ENCODE measurements at regions not wholly inside any gene's neighbourhood (a gene's known extent, or its start where the extent isn't known, plus 50 kb on each side); places are given as distances from the start of the nearest gene placed in this dataset.

DNA sequence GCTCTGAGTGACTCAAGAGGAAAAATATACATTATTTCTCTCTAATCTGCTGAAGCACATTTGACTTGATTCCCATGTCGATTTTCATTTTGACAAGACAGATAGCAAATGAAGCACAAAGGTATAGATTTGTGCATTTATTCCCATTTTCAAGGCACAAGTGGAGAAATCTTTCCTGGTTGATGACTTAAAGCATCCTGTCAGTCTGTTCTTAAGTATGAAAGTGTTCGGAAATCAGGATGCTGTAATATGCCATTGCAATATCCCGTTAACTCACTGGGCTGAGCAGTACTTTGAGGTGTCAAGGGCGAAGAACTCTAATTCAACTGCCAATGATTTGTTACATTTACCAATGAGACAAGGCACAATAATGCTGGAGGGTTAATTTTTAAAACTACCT, 185.2 kb upstream of the LRP1B start:
- ChIA-PET CTCF (no interaction called here), POLR2A (no interaction called here)
- H3K4me2 ChIP-seq (ENCODE audit: insufficient read depth, low read length): no peak overlapping the region
- H3K4me3 ChIP-seq (replicated peaks in 1 of 3; ENCODE audit: insufficient read depth in 1 of 3, low read depth in 1 of 3, low read length in 3 of 3): no peak overlapping the region
- H2AFZ ChIP-seq (ENCODE audit: low read depth, low read length): no peak overlapping the region
- TF ChIP-seq MYC (IDR thresholded peaks at IDR 0.05; ENCODE audit: low read depth, low read length) (no peak), FOS (IDR thresholded peaks at IDR 0.05; ENCODE audit: borderline replicate concordance, insufficient read depth, low read length) (no peak), POLR2A (IDR thresholded peaks at IDR 0.05; ENCODE audit: low read depth, low read length) (no peak), GATA2 (IDR thresholded peaks at IDR 0.05; ENCODE audit: insufficient read depth, insufficient read length, low read depth, low read length) (no peak), EZH2 (IDR thresholded peaks at IDR 0.05; ENCODE audit: borderline replicate concordance, low read depth, low read length, severe bottlenecking) (no peak), POLR2AphosphoS5 (IDR thresholded peaks at IDR 0.05; ENCODE audit: insufficient read depth, low read depth, low read length) (no peak), JUN (IDR thresholded peaks at IDR 0.05; ENCODE audit: borderline replicate concordance, insufficient read depth, insufficient read length, low read depth) (no peak)
- TF ChIP-seq, protein P1, sequence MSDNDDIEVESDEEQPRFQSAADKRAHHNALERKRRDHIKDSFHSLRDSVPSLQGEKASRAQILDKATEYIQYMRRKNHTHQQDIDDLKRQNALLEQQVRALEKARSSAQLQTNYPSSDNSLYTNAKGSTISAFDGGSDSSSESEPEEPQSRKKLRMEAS (IDR thresholded peaks at IDR 0.05; ENCODE audit: insufficient read depth, insufficient read length): no peak
- TF ChIP-seq, protein P2, sequence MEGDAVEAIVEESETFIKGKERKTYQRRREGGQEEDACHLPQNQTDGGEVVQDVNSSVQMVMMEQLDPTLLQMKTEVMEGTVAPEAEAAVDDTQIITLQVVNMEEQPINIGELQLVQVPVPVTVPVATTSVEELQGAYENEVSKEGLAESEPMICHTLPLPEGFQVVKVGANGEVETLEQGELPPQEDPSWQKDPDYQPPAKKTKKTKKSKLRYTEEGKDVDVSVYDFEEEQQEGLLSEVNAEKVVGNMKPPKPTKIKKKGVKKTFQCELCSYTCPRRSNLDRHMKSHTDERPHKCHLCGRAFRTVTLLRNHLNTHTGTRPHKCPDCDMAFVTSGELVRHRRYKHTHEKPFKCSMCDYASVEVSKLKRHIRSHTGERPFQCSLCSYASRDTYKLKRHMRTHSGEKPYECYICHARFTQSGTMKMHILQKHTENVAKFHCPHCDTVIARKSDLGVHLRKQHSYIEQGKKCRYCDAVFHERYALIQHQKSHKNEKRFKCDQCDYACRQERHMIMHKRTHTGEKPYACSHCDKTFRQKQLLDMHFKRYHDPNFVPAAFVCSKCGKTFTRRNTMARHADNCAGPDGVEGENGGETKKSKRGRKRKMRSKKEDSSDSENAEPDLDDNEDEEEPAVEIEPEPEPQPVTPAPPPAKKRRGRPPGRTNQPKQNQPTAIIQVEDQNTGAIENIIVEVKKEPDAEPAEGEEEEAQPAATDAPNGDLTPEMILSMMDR (IDR thresholded peaks at IDR 0.05; ENCODE audit: extremely low read depth in 1 of 2, insufficient read depth in 1 of 2, low read depth in 1 of 2, low read length in 2 of 2): no peak
- no peak overlapping the region for H3K9ac ChIP-seq (replicated peaks; ENCODE audit: extremely low read depth, insufficient read depth, low read length)
- dilution Hi-C loops (cut with MboI; ENCODE audit: extremely low pct_ligation_motif_present, low sequenced_read_pairs): no loop called here
- DNase-seq (ENCODE audit: low read depth, low spot score) (no peak), FAIRE-seq (no peak)
- no peaks in the 10 kb centered on the region for H3K9me1 ChIP-seq (replicated peaks; ENCODE audit: control insufficient read depth, extremely low read depth, insufficient read depth, low read length)
- no peak overlapping the region for H3K27ac ChIP-seq (ENCODE audit: insufficient read depth, low read depth, low read length)
- no peaks in the 10 kb centered on the region for H3K9me3 ChIP-seq (replicated peaks; ENCODE audit: control insufficient read depth, insufficient read depth, low read length)
- H4K20me1 ChIP-seq (replicated peaks; ENCODE audit: control insufficient read depth, extremely low read depth, insufficient read depth, low read length): no peaks in the 10 kb centered on the region
- H3K79me2 ChIP-seq (ENCODE audit: control insufficient read depth, insufficient read depth, low read length): no peaks in the 10 kb centered on the region
- intact Hi-C loops (cut with micrococcal nuclease): no loop called here
- no peaks in the 10 kb centered on the region for H3K4me1 ChIP-seq (ENCODE audit: control insufficient read depth, extremely low read depth, insufficient read depth, low read length)
- no peaks in the 10 kb centered on the region for H3K27me3 ChIP-seq (ENCODE audit: control insufficient read depth in 2 of 2, insufficient read depth in 2 of 2, low read length in 2 of 2)
- H3K36me3 ChIP-seq (ENCODE audit: control insufficient read depth in 2 of 2, extremely low read depth in 1 of 2, insufficient read depth in 2 of 2, low read length in 2 of 2): no peaks in the 10 kb centered on the region
- BruUV-seq (replicated peaks): no TSS peak

Measured in endothelial cell of umbilical vein (primary cell).